T-helper 17 cell (primary cell): ENCODE measurements at regions not wholly inside any gene's neighbourhood (a gene's known extent, or its start where the extent isn't known, plus 50 kb on each side); places are given as distances from the start of the nearest gene placed in this dataset.

Experiments used
- ATAC-seq: fragments of 150-1000 bp; cut with Tn5 transposase; 2 replicates; pipeline ENCODE4 v1.10.0; 2021; ENCODE audit warnings: mild to moderate bottlenecking, moderate library complexity
- DNase-seq, 3 donors: peaks; one replicate each; pipeline versions ENCODE4 v3.0.0 to v3.0.0-alpha.2; 2020 to 2021
- H3K9me3 ChIP-seq: one replicate; pipeline ENCODE4 v1.7.0; 2013; ENCODE audit warnings: low read length, mild to moderate bottlenecking; ENCODE audit not compliant: control insufficient read depth, poor library complexity, severe bottlenecking
- H3K27ac Mint-ChIP-seq: one replicate; pipeline ENCODE4 v1.8.0; 2022; ENCODE audit warnings: mild to moderate bottlenecking, moderate library complexity, mixed read lengths
- H3K27me3 Mint-ChIP-seq: one replicate; pipeline ENCODE4 v1.8.0; 2022; ENCODE audit warnings: mixed read lengths
- H3K36me3 Mint-ChIP-seq: one replicate; pipeline ENCODE4 v1.8.0; 2022; ENCODE audit warnings: low read depth, mixed read lengths
- H3K4me1 Mint-ChIP-seq: one replicate; pipeline ENCODE4 v1.8.0; 2022; ENCODE audit warnings: mild to moderate bottlenecking, mixed read lengths
- H3K4me3 Mint-ChIP-seq: one replicate; pipeline ENCODE4 v1.8.0; 2022; ENCODE audit warnings: mild to moderate bottlenecking, moderate library complexity, mixed read lengths

DNA sequence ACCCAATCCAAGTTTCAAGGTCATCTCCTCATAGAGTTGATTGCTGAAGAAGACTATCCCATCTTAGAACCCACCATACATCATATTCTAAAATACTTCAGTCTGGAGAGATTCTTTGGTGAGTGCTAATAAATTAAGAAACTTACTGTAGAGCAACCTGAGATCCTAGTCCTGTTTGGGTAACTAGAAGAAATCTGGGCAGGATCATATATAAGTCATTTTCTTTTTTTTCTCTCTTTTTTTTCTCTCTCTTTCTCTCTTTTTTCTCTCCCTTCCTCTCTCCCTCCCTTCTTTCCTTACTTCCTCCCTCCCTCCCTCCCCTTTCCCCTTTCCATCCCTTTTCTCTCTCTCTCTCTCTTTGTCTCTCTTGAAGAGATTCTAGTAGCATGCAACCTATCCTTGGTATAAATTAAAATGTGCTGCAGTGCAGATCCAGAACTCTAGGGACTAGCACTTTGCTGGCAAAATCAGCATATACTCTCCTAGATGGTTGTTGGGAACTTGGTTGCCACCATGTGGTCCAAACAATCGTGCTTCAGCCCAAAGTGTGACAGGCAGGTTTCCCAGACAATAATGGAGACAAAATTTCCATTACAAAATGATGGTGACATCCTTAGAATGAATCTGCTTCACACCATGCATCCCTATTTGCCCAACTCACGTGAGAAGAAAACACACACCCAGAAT, 399.4 kb upstream of the CELF4 start:
- H3K9me3 ChIP-seq, result no peaks in the 10 kb centered on the region
- Mint-ChIP-seq H3K4me1 (no peaks in the 10 kb centered on the region), H3K4me3 (no peak overlapping the region)

DNA sequence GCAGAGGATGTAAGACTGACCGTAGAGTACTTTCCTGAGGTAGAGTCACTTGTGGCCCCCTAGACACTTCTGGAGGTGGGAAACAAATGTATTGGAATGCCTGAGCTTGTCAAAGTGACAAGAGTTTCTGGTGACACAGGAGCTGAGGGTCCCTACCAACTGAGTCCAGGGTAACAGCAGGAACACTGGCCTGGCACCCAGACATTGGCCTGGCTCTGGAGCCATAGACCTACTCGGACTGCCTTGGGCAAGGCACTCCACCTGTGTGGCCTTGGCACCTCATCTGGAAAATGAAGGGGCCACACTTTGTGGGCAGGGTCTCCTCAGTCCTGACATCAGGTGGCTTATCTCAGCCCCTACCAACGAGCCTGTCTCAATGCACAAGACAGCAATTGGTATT, 398.2 kb upstream of the CELF4 start:
- no peak for ATAC-seq
- H3K36me3 Mint-ChIP-seq, result no peaks in the 10 kb centered on the region
- H3K27ac Mint-ChIP-seq, result no peak overlapping the region
- no peaks in the 10 kb centered on the region for H3K4me1 Mint-ChIP-seq
- DNase-seq, result no peak
- no peaks in the 10 kb centered on the region for H3K9me3 ChIP-seq
- no peak overlapping the region for H3K4me3 Mint-ChIP-seq
- H3K27me3 Mint-ChIP-seq, result no peaks in the 10 kb centered on the region

More for the DNA sequence above, 399.4 kb upstream of the CELF4 start:
- ATAC-seq (no peak), DNase-seq (no peak)
- H3K27me3 Mint-ChIP-seq, result no peaks in the 10 kb centered on the region
- H3K36me3 Mint-ChIP-seq, result no peaks in the 10 kb centered on the region
- no peak overlapping the region for H3K27ac Mint-ChIP-seq

DNA sequence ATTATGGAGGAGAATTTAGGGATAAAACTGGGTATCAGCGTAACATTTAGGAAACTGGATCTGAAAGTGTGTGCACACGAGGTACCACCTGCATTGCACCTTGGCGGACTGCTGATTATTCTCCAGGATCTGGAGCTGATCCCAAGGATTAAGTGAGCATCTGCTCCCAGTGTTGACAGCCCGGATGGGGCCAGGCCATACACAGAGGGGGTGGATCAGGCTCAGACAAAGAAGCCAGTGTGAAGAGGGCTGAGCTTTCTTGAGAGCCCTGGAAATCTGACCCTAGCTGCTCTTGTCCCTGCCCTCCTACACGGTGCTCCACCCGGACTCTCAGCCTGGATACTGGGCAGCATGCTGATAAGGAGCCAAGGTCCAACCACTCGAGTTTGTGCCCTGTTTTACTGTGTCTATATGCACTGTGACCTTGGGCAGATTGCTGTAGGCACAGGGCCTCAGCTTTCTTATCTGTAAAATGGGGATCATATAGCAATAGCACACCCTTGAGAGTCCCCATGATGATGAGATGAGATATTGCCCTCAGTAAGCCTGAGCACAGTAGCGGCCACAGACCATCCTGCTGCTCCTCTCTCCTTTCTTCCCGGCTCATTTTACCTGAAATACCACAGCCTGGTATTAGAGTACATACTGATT, 396.8 kb upstream of the CELF4 start:
- no peaks in the 10 kb centered on the region for H3K9me3 ChIP-seq
- Mint-ChIP-seq H3K4me3 (no peak overlapping the region), H3K4me1 (no peaks in the 10 kb centered on the region), H3K27me3 (no peaks in the 10 kb centered on the region), H3K36me3 (no peaks in the 10 kb centered on the region), H3K27ac (no peak overlapping the region)
- DNase-seq (no peak), ATAC-seq (no peak)

DNA sequence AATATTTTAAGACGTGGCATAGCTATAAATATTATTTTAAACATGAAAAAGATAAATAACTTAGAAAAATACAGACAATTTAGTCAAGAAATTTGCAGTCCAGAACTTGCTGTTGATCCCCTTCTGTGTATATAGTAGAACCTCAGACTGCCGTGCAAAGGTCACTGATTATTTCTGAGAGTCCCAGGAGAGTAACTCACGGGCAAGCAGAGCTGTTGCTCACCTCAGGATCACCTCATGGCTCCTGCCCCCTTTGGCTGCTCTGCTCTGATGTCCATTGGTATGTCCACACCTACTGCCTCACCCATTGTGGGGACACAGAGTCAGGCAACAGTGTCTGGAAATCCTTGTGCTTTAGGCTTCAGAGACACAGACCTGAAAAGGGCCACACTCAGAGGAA, 392.9 kb upstream of the CELF4 start:
- DNase-seq (no peak), ATAC-seq (no peak)
- no peak overlapping the region for H3K4me3 Mint-ChIP-seq
- H3K9me3 ChIP-seq, result no peaks in the 10 kb centered on the region
- no peaks in the 10 kb centered on the region for H3K27me3 Mint-ChIP-seq
- H3K36me3 Mint-ChIP-seq, result no peaks in the 10 kb centered on the region
- no peaks in the 10 kb centered on the region for H3K4me1 Mint-ChIP-seq
- no peak overlapping the region for H3K27ac Mint-ChIP-seq

DNA sequence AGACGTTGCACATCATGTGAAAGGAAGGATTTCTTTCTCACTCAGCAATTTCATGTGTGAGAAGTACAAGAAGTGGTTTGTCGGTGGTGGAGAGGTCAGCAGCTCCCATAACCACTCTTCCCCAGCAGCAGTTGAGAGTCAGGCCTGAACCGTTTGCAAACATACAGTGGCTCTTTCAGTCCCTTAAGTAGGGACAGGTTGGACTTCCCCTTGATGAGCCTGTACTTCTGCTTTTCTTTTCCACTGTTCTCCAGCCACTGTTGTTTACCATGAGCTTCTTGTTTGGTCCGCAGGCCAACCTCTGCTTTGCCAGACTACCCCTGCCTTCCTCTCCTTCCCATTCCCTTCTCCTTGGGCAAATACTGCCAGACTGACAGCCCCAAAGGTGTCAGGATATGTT, 391.3 kb upstream of the CELF4 start:
- Mint-ChIP-seq H3K4me1 (no peaks in the 10 kb centered on the region), H3K36me3 (no peaks in the 10 kb centered on the region), H3K27me3 (no peaks in the 10 kb centered on the region), H3K4me3 (no peak overlapping the region), H3K27ac (no peak overlapping the region)
- DNase-seq (no peak), ATAC-seq (no peak)
- H3K9me3 ChIP-seq, result no peaks in the 10 kb centered on the region

DNA sequence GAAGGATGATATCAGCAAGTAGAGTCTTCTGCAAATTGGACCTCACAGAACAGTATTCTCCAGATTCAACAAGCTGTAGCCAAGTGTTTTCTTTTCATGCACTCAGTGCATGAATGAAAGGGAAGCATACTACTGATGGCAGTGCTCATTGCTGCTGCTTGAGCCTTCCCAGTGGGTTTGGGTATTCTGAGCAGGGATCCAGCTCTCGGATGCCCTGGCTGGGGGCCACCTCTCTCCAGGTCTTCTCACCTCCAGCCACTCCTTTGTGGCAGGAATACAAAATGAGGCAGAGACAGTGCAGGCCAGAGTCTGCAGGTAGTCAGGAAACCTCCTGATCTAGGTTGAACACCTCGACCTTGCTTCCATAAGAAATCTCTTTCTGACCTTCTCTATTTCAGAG, 390.4 kb upstream of the CELF4 start:
- Mint-ChIP-seq H3K4me1 (no peaks in the 10 kb centered on the region), H3K27me3 (no peaks in the 10 kb centered on the region), H3K36me3 (no peaks in the 10 kb centered on the region), H3K4me3 (no peak overlapping the region), H3K27ac (no peak overlapping the region)
- ATAC-seq (no peak), DNase-seq (no peak)
- H3K9me3 ChIP-seq, result no peaks in the 10 kb centered on the region

DNA sequence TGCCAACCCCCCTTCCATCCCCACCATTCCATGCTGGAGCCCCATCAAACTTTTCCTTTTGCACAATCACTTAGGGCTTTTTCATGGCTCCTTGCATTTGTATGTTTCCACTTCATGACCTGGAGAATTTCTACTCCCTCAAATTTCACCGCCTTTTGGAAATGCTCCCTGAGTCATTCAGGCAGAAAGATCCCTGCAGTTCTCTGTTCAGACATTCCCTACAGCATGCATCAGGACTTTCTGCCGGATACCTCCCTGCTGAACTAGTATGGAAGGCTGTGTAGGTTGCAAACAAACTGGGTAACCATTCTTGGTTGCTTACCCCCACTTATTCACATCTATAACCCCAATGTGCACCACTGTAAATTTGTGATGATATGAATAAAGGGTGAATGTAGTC, 389.6 kb upstream of the CELF4 start:
- H3K9me3 ChIP-seq, result no peaks in the 10 kb centered on the region
- no peak for ATAC-seq
- no peak for DNase-seq
- Mint-ChIP-seq H3K4me3 (no peak overlapping the region), H3K36me3 (no peaks in the 10 kb centered on the region), H3K4me1 (no peaks in the 10 kb centered on the region), H3K27me3 (no peaks in the 10 kb centered on the region), H3K27ac (no peak overlapping the region)

DNA sequence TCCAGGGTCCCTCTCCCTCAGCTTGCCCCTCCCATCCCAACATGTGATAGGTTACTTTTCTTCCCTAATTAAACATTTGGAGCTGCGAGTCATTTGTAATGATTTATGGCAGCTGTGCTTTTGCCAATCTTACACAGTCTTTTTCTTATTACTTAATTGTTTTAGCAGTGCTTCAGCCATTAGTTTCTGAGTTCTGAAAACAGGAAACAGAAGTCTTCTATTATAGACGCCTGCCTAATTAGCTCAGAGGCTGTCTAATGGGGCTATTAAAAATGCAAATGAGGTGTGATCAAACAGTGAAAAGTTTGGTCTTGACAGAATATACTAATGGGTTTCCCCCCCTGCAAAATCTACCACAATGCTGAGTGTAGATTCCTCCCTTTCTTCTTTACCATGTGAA, 388.3 kb upstream of the CELF4 start:
- H3K36me3 Mint-ChIP-seq, result no peaks in the 10 kb centered on the region

DNA sequence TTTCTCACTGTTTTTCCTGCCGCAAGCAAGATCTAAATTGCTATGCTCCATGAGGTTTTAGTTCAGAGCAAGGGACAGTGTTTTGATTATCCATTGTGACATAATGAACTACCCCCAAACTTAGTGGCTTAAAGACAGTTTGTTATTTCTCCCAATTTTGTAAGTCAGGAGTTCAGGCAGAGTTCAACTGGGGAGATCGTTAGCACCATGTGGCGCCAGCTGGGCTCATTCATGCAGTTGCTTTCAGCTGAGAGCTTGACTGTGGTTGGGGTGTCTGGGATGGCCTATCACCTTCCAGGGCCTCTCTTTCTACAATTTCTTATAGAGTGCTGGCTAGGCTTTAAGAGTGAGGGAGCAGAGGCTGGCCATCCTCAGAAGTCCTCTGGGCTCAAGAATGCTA, 382.9 kb upstream of the CELF4 start:
- H3K36me3 Mint-ChIP-seq, result no peaks in the 10 kb centered on the region
- no peaks in the 10 kb centered on the region for H3K27me3 Mint-ChIP-seq
- DNase-seq (no peak), ATAC-seq (no peak)
- no peaks in the 10 kb centered on the region for H3K4me1 Mint-ChIP-seq
- H3K27ac Mint-ChIP-seq, result no peak overlapping the region
- H3K4me3 Mint-ChIP-seq, result no peak overlapping the region
- H3K9me3 ChIP-seq, result no peaks in the 10 kb centered on the region

More for the DNA sequence above, 388.3 kb upstream of the CELF4 start:
- DNase-seq (no peak), ATAC-seq (no peak)
- H3K27ac Mint-ChIP-seq, result no peak overlapping the region
- H3K4me3 Mint-ChIP-seq, result no peak overlapping the region
- no peaks in the 10 kb centered on the region for H3K9me3 ChIP-seq
- H3K4me1 Mint-ChIP-seq, result no peaks in the 10 kb centered on the region
- H3K27me3 Mint-ChIP-seq, result no peaks in the 10 kb centered on the region

DNA sequence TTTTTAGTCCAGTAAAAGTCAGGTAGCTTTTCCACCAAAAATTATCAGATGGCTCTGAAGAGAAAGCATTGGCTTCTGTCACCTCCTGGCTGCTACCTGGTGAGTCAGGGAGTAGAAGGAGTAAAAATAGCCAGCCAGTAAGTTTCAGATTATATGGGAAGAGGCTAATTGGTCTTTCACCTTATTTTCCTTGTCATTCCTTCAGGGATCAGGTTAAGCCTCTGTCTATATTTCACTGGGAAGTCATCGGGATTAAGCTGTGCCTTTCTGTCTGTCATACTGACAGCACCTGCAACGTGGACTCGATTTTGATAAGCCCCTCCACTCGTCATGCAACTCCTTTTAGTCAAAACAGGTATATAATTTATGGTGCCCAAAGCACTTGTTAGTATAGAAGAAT, 380.7 kb upstream of the CELF4 start:
- H3K9me3 ChIP-seq, result no peaks in the 10 kb centered on the region
- no peaks in the 10 kb centered on the region for H3K4me1 Mint-ChIP-seq
- no peak for ATAC-seq

DNA sequence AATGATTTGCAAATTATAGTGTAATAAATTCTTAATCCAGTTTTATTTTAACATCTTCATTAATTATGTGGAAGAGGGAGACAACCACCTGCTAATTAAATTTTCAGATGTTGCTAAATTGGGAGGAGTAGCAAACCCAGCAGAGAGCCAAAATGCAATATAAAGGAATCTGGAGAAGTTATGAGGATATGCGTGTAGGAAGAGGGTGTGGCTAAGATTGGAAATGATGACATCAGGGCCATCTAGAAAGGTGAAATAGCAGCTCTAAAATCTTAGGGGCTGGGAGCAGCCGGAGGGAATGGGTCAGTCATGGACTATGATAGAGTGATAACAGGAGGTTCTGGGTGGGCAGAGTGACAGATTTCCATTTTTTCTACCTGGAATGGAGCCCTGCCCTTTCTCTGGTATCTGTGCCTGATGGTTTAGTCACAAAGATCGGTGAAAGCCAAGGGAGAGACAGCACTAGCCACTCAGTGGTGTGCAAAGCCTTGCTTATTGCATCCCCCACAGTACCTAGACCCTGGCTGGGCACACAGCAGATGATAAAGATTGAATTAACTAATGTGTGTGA, 379.2 kb upstream of the CELF4 start:
- H3K36me3 Mint-ChIP-seq, result no peaks in the 10 kb centered on the region

More for the DNA sequence above, 380.7 kb upstream of the CELF4 start:
- H3K27ac Mint-ChIP-seq, result no peak overlapping the region
- H3K27me3 Mint-ChIP-seq, result no peaks in the 10 kb centered on the region
- no peak overlapping the region for H3K4me3 Mint-ChIP-seq
- DNase-seq, result no peak
- H3K36me3 Mint-ChIP-seq, result no peaks in the 10 kb centered on the region

DNA sequence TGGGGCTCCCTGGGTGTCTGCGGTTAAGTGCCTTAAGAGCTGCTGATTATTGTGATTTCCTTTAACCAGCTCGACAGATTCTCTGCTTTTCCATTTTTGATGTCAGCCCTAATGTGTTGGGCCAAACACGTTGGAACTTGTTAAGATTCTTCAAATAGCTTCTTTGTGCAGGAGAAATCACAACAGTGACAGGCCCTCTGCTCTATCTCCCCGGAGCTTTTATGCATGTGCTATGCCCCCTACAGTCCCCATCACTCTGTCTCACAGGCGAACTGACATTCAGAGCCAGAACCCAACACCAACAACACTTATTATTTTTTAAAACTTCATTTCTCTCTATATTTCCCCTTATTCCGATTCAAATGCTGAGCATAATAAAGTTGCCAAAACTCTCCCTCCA, 371.7 kb upstream of the CELF4 start:
- Mint-ChIP-seq H3K4me3 (no peak overlapping the region), H3K4me1 (no peaks in the 10 kb centered on the region), H3K27me3 (no peaks in the 10 kb centered on the region), H3K36me3 (no peaks in the 10 kb centered on the region), H3K27ac (no peak overlapping the region)
- no peaks in the 10 kb centered on the region for H3K9me3 ChIP-seq
- no peak for ATAC-seq
- DNase-seq, result no peak

More for the DNA sequence above, 379.2 kb upstream of the CELF4 start:
- Mint-ChIP-seq H3K27ac (no peak overlapping the region), H3K4me1 (no peaks in the 10 kb centered on the region), H3K4me3 (no peak overlapping the region), H3K27me3 (no peaks in the 10 kb centered on the region)
- no peaks in the 10 kb centered on the region for H3K9me3 ChIP-seq
- ATAC-seq (no peak), DNase-seq (no peak)

DNA sequence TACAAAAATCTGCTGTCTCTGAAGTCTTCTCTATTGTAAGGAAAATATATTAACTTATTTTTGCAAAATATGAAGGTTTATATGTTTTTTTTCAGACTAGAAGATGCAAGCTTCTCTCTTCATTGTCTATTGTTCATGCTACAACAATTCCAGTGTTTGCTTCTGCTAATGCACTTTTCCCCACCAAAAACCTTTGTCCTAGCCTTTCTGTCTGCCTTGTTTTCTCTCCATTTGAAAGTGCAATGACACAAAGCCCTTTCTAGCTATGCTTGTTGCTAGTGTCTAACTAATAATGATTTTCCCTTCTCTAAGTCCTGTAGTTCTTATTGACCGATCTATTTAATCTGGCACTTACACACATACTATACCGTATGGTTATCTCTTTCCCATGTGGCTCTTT, 369.5 kb upstream of the CELF4 start:
- H3K27ac Mint-ChIP-seq, result no peak overlapping the region
- no peak for DNase-seq
- no peaks in the 10 kb centered on the region for H3K9me3 ChIP-seq
- no peak for ATAC-seq
- H3K27me3 Mint-ChIP-seq, result no peaks in the 10 kb centered on the region
- no peaks in the 10 kb centered on the region for H3K4me1 Mint-ChIP-seq
- no peaks in the 10 kb centered on the region for H3K36me3 Mint-ChIP-seq
- H3K4me3 Mint-ChIP-seq, result no peak overlapping the region

DNA sequence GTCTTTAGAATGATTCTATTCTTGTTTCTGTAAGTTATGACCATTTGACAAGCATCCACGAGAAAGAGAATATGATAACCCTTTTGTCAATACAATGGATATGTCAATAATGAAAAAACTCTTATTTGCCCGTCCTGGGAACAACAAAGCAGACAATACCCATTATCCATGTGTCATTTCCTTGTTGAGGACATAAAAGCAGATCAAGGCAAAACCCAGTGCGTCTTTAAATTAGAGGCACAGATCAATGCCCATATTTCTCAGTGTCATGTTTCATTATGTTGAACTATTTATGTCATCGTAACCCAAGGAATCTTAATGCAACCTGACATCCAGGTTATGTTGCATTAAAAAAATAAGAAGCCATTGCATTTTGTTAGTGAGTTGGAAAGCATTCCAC, 365.0 kb upstream of the CELF4 start:
- no peaks in the 10 kb centered on the region for H3K36me3 Mint-ChIP-seq
- ATAC-seq (no peak), DNase-seq (no peak)
- no peak overlapping the region for H3K27ac Mint-ChIP-seq
- H3K4me1 Mint-ChIP-seq, result no peaks in the 10 kb centered on the region
- H3K27me3 Mint-ChIP-seq, result no peaks in the 10 kb centered on the region
- no peak overlapping the region for H3K4me3 Mint-ChIP-seq
- H3K9me3 ChIP-seq, result no peaks in the 10 kb centered on the region
